GM21723 (cell line): ENCODE measurements at regions not wholly inside any gene's neighbourhood (a gene's known extent, or its start where the extent isn't known, plus 50 kb on each side); places are given as distances from the start of the nearest gene placed in this dataset.
"Not testable (repeated sequence)": the region's sequence is repeated elsewhere in the genome, so short reads cannot be mapped to it uniquely, and the experiment has no call there.

Source experiments
- ATAC-seq: cut with Tn5 transposase; IDR thresholded peaks from one replicate; pipeline ENCODE4 v1.9.1; 2021; ENCODE audit warnings: mild to moderate bottlenecking, moderate library complexity; ENCODE audit not compliant: unreplicated experiment

DNA sequence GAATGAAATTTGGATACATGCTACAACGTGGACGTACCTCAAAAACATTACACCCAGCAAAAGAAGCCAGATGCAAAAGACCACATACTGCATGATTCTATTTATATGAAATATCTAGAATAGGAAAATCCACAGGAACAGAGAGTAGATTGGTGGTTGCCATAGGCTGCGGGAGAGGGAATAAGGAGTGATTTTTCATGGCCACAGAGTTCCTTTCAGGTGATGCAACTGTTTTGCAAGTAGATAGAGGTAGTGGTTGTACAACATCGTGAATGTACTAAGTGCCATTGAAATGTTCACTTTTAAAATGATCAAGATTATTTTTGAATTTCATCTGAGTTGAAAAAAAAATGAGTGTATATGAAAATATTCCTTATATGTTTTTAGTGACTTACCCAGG is 115.3 kb upstream of the RUNX1 start:
- ATAC-seq, result no peak

DNA sequence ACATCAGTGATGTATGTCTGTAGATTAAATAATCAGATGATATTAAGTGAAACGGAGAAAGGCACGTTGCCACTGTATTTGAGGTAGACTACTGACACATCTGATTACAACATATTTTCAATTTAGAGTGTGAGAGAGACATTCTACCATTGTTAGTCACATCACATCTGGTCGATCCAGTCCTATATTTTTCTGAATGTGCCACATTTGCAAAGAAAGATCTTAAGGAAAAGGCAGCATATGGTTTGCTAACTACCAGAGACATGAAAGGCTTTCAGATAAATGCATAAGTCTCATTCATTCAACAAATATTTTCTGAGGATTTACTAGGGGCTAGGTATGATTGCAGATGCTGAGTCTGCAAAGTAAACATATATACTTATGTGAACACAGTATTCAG is 114.3 kb upstream of the RUNX1 start:
- no peak for ATAC-seq

DNA sequence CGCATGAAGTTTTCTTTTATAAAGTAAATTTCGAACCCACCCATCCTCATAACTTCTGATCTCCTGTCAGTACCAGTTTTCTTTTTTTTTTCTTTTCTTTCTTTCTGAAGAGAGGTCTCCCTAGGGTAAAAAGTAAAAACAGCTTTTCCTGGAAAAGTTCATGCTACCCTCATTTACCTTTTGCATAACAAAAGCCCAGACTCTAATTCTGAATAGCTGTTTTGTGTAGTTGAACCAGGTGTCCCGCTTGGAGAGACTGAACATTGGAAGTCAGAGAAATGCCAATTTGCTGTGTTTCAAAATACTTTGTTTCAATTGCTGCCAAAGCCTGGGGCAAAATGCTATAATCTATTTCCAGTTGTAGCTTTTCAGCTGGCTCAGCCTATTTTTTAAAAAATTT is 113.7 kb upstream of the RUNX1 start:
- ATAC-seq, result no peak

DNA sequence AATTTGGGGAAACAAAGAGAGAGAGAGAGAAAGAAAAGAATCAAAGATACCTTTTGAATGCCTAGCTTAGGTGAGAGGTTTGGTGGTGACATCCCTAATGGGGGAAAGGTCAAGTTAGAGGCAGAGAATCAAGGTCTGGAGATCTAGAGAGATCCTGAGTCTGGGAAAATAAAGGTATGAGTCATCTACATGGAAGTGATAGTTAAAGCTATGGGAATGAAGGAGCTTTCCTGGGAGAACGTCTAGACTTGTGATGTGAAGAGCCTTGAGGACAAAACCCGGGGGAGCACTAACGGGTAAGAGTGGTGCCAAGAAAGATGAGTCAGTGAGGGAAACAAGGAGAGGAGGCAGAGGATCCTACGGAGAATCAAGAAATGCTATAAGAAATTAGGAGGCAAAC is 110.8 kb upstream of the RUNX1 start:
- no peak for ATAC-seq

DNA sequence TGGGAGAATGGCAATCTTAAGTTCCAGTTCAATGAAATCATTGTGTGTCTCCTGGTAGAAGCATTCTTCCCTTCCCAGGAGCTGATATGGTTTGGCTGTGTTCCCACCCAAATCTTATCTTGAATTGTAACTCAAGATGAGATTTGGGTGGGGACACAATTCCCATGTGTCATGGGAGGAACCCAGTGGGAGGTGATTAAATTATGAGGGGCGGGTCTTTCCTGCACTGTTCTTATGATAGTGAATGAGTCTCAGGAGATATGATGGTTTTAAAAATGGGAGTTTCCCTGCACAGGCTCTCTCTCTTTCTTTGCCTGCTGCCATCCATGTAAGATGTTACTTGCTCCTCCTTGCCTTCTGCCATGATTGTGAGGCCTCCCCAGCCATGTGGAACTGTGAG is 108.3 kb upstream of the RUNX1 start:
- not testable (repeated sequence) for ATAC-seq

DNA sequence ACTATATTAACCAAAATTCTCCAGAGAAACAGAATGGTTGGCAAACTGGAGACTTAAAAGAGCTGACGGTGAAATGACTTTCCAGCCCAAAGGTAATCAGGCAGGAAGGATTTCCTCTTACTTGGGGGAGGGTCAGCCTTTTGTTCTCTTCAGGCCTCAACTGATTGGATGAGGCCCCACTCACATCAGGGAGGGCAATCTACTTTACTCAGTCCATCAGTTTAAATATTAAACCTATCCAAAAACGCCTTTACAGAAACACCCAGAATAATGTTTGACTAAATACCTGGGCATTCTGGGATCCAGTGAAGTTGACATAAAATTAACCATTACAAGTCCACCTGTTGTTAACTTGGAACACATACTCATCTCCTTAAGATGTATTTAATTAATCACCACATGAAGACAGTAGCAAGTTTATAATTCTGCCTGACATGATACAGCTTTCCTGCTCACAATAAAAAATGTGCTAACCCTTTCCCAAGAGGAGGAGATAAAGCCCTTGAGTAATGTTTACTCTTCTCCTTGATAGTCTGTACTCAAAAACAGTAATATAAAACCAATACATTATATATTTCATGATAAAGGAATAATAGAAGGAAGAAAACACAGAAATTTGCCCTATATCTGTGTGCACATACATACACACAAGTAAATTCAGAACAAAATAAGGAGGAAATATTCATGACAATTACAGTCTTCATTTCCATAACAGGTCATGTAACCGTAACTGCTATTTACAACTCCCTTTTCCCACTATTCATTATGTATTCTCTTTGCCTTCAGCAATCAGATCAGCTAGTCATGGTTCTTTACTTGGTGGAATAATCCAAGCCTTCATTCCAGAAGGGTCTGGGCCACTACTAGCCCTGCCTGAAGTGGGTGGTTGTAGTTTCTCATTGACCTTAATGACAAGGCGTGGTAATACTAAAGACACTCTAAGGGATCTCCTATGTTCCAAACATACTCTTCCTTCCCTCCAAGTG is 107.5 kb upstream of the RUNX1 start:
- no peak for ATAC-seq

DNA sequence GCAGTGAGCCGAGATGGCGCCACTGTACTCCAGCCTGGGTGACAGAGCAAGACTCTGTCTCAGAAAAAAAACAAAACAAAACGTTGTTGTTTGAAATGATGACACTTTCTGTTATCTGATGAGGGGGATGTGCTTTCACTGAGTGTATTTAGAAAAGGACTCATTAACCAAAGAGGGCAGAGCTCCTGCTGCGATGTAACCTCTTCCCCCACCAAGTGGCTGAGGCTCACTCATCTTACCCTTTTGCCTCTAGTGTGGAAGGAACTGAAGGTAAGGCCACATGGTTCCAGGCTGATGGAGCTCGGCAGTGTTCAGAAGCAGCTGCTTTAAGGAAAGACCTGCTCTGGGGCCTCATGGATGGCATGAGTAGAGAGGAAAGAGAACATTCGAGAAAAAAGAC is 105.7 kb upstream of the RUNX1 start:
- ATAC-seq, result no peak

DNA sequence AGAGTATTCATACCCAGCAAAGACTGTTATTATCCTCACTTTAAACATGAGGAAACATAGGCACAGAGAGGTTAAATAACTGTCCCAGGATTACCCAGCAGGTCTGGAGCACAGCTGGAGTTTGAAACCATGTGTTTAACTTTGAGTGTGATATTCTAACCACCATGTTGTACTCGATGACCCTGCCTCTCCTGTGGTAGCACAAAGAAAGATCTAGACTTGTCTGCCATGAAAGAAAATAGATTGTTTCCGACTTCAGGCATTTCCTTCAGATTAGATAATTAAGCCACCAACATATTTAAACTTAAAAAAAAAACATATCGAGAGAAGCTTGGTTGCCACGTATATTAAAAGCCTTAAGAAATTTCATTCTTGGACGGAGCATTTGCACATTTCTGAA is 104.6 kb upstream of the RUNX1 start:
- ATAC-seq, result no peak

DNA sequence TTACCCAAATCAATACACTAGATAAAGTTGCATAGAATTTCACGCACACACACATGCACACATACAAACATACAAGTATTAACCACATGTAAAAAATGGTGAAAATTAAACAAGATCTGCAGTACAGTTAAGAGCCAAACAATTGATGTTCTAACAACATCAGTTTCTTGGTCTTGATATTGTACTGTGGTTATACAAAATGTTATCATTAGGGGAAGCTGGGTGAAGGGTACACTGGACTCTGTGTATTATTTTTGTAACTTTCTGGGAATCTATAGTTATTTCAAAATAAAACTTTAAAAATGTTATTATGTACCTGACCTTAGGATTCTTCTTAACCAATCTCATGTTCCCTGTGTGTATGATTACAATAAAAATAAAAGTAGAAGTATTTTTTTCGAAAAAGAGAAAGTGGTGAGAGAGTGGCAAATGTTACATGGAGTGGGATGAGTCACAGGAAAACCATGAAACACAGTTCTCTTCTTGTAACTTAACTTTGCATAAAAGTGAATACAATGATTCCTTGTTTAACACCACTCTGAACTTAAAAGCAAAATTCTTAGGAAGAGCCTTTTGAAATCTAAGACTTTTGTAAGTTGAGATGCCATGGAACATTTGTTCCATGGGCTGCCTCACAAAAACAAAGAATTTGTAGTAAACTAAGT is 101.6 kb upstream of the RUNX1 start:
- no peak for ATAC-seq

DNA sequence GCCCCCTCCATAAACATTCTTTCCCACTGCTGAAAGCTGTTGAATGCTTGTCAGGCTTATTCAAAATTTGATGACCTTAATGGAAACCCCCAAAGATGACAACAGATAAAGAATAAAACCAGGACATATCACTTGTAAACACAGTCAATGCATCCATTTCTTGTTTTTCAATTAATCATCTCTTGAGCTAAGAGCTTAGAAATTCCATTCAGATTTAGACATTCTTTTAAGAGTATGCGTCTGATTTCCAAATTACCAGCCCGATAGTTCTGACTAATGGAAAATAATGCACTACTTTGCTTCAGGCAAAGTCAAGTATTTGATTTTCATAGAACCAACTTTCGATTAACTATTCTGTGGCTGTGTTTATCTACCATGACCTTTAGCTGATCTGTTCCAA is 100.6 kb upstream of the RUNX1 start:
- ATAC-seq, result no peak

DNA sequence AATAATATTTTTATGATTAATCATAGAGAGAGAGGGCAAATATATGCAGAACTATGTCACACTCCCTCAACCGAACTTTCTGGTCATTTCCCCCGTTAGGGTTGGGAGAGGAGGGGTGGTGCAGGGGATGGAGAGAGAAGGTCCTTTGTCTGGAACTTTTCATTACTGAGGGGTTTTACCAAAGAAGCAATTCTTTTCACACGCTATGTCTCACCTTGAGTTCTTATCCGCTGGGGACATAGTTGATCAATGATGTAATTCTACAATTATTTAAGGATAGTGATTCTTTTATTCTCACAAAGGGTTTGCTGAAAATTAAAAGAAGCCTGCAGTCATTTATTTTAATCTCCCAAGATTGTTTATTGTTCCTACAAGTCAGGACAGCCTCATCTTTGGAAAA is 98.3 kb upstream of the RUNX1 start:
- no peak for ATAC-seq

DNA sequence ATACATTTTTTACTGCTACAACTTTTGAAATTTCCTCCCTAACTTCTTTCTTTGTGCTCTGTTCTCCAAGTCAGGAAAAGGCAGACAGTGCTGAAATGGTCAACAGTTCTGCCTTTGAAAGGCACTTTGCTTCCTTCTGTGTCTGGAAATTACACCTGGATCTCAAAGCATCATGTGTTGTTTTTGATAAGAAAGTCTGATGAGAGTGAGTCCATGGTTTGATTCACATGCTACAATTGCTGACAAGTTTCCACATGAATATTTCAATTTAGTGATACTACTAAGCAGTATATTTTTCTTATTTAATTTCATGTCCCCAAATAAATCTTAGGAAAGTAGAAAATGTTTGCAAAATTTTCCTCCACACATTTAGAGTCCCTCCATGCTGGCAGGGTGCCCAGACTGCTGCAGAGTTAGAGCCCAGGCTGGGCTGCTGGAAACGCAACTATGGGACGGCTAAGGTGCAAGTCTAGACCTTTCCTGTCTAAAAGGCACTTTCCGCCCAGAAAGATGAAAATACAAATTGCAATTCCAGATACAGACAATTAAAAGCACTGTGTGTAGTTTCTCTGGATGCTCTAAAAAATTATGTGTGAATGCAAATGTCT is 96.6 kb upstream of the RUNX1 start:
- ATAC-seq, result no peak

DNA sequence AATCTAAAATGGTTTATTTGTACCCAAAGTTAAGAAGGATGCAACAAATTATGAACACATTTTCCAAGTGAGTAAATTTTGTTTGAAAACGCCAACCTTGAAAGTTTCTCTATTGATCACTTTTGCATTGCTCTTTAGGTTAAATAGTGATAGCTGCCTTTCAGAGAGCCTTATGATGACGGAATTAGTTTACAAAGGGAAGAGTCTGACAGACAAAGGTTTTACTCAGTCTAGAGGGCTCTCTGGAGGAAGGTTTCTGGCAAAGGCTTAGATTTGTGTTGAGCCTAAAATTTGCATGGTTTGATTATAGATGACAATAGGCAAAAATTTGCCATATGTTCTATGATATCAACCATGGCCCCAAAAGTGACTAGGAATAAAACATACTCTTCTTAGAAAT is 95.9 kb upstream of the RUNX1 start:
- no peak for ATAC-seq

DNA sequence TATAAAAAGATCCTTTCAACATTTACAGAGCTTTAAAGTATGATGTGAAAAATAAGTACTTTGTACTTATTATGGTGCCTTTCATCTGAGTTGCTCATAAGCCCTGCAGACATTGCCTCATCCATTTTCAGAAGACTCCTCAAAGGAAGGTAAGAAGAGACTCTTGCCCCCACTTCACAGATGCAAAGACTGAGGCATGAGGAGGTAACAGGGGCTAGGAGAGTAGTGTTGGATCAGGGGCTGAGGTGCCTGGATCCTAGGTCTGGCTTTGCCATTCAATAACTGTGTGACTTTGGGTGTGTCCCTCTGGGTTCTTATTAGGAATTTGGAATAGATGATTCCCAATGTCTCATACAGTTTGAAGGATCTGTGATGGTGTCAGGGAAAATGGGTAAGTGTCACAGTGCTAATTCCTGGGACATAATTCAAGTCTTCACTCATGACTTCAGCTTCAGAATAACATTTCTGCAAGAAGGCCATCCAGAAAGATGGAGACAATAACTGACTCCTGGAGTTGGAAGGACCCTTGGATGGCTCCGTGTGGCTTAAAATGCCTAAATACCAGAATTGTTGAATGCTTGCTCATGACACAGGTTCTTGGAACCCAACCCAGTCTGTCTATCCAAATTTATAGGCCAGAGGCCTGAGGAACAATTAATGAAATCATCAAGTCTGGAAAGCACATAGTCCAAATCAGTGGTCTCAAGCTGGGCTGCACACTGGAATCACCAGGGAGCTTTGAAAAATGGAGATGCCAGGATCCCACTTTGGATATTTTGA is 93.1 kb upstream of the RUNX1 start:
- no peak for ATAC-seq

DNA sequence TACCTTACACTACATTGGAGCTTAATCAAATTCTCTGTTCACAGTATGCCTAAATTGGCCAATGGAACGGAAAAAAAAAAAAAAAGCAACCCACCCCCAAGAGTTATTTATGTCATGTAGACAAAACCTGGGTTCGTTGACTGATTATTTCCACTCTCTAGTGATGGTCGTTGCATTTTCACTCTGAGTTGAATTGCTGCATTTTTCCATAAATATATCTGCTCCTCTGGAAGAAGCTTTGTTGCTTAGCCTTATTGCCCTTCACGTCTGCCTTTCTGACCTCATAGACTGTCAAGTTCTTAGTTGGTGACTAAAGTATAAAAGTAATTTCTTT is 90.2 kb upstream of the RUNX1 start:
- no peak for ATAC-seq

DNA sequence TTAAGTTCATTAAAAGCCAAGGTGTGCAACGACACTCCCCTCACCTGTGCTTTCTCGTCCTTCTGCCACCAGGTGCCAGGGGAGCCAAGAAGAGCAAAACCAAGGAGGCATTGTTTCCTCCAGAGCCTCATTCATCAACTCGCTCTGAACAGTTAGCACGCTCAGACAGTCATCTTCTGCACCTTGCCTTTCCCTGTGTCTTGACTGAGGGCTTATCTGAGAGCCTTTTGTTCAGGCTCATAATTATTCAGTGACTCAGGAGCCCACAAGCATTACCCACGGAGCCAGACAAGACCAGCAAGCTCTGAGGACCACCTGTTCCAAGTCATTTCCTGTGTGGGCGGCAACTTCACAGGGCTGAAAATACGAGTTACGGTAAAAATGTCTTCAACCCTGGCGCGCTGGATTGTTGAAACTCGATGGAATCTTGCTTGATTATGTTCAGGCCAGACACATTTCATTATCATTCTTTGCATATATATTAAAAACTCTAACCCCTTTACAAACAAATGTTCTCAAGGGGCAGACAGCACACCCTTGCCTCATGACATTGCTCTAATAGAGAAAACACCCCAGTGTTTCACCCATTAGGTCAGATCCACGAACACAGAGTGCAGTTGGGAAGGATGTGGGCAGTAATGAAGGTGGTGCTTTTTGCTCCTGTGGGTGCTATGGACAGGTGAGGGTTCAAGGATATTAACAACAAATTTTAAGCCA is 89.7 kb upstream of the RUNX1 start:
- ATAC-seq, result no peak

DNA sequence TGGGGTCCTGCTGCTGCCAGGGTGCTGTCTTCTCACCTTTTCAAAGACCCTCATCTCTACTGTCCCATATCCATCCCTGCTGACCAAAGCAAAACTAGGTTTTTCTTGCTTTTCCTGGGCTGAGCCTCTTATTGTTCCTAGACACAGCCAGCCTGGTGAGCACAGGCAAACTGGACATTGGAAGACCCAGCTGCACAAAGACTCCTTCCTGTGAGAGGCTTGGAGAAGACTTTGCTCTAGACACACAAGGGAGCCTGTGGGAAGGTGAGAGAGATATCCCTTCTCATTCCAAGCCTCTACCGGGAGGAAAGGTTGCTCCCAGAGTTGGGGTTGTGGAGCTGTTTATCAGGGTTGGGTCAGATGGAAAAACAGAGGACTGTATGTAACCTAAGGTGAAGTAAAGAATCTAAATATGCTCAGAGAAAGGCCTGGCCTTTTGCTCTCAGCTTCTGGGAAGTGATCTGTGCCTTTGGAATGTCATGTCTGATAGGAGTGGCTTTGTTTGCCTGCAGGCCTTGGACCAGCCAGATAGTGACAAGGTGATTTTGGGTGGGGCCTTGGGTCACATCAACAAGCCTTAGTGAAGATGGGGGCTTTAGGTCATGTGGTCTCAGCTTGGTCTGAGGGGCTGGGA is 87.6 kb upstream of the RUNX1 start:
- ATAC-seq, result no peak

DNA sequence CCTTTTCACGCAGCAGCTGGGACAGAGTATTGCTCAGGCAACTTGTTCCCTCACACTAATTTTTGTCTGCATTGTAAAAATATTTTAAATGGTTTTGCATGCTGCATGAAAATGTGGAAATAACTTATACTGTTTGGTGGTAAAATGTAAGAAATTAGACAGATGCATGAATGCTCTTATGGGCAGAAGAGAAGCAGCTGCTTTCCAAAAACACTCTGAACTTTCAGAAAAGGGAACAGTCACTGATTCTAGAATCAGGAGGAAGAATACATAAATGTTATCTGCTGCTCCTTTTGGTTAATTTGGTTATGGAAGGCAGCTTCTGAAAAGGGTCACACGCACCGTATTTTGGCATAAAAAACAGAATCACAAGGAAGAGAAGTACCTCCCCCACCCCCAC is 87.0 kb upstream of the RUNX1 start:
- no peak for ATAC-seq

DNA sequence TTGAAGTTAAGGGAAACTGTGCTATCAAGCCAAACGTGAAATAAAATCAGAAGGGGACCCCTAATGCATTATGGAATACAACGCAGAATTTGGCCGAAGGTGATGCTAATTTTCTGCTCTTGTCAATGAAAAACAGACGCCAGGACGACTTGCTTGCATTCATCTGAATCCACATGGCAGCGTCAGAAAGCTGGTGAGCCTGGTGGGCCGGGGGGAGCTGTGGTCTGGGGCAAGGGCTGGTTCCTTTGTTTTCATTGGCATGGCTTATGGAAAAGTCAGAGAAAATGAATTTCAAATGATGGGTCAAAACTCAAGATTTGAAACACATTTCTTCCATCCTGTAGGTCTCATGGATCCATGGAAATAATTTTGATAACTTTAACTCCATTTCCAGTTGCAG is 86.4 kb upstream of the RUNX1 start:
- no peak for ATAC-seq

DNA sequence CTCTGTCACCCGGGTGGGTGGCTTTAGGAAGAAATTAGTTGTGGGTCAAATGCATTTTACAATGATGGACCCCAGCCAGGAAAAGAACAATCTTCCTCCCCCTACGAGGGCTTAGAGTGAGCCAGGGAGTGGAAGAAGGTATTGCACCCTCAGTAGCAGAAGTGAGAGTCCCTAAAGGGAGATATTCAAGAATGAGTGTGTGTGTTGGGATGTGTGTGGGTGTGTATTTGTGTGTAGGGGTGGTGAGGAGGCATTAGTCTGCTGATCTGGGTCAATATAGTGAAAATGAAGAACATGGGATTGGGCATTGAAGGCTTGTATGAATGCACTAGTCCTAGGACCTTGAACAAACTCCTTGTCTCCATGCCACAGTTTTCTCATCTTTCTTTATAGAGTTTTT is 85.2 kb upstream of the RUNX1 start:
- ATAC-seq, result no peak
